Stomach (tissue), 4 donors: ENCODE measurements at regions not wholly inside any gene's neighbourhood (a gene's known extent, or its start where the extent isn't known, plus 50 kb on each side); places are given as distances from the start of the nearest gene placed in this dataset.

Source experiments
- CTCF ChIP-seq, 7 experiments: fragments of 450-650 bp in 4 of 7; fragments of 200-600 bp in 3 of 7; sonication (generic) in 3 of 7; IDR thresholded peaks; one replicate each; pipeline ENCODE4 v1.5.1; 2016 to 2019; ENCODE audit warnings: antibody characterized with exemption in 7 of 7, control low read depth in 2 of 7, mild to moderate bottlenecking in 1 of 7
- EP300 ChIP-seq: sonication (generic); formaldehyde crosslinking; IDR thresholded peaks from one replicate; pipeline ENCODE4 v1.6.1; 2017; ENCODE audit warnings: antibody characterized with exemption
- POLR2A ChIP-seq, 4 donors: fragments of 450-650 bp; IDR thresholded peaks; one replicate each; pipeline ENCODE4 v1.6.1; 2016; ENCODE audit warnings: antibody characterized with exemption in 4 of 4, control low read depth in 2 of 4, mild to moderate bottlenecking in 1 of 4, moderate library complexity in 1 of 4
- POLR2AphosphoS5 ChIP-seq, 3 donors: sonication (generic); formaldehyde crosslinking; IDR thresholded peaks; one replicate each; pipeline ENCODE4 v1.6.1; 2016; ENCODE audit warnings: antibody characterized with exemption in 3 of 3

- TF ChIP-seq POLR2A (IDR thresholded peaks at IDR 0.05) (no peak), CTCF (IDR thresholded peaks at IDR 0.05) (no peak), POLR2AphosphoS5 (IDR thresholded peaks at IDR 0.05) (no peak), EP300 (no peak)
These were observed 327.0 kb upstream of the NR5A2 start for GRCh38 chr1:199700551-199700950.
